DND-41 (cell line): ENCODE measurements at regions not wholly inside any gene's neighbourhood (a gene's known extent, or its start where the extent isn't known, plus 50 kb on each side); places are given as distances from the start of the nearest gene placed in this dataset.

Source experiments
- EZH2 ChIP-seq: IDR thresholded peaks from 3 replicates; pipeline ENCODE4 v1.6.1; 2012; ENCODE audit warnings: borderline replicate concordance, low read depth, mild to moderate bottlenecking, moderate library complexity, low read length, inconsistent platforms; ENCODE audit not compliant: severe bottlenecking
- TF ChIP-seq, protein P1 (sequence below): IDR thresholded peaks from 2 replicates; pipeline ENCODE4 v1.5.1; 2012; ENCODE audit warnings: borderline replicate concordance, low read length, moderate library complexity, mild to moderate bottlenecking; ENCODE audit not compliant: poor library complexity, severe bottlenecking; ENCODE audit errors: extremely low read depth

GRCh38 chr5:118247458-118247857 is 740.9 kb downstream of the DTWD2 start:
- TF ChIP-seq EZH2: no peak
- TF ChIP-seq, protein P1, sequence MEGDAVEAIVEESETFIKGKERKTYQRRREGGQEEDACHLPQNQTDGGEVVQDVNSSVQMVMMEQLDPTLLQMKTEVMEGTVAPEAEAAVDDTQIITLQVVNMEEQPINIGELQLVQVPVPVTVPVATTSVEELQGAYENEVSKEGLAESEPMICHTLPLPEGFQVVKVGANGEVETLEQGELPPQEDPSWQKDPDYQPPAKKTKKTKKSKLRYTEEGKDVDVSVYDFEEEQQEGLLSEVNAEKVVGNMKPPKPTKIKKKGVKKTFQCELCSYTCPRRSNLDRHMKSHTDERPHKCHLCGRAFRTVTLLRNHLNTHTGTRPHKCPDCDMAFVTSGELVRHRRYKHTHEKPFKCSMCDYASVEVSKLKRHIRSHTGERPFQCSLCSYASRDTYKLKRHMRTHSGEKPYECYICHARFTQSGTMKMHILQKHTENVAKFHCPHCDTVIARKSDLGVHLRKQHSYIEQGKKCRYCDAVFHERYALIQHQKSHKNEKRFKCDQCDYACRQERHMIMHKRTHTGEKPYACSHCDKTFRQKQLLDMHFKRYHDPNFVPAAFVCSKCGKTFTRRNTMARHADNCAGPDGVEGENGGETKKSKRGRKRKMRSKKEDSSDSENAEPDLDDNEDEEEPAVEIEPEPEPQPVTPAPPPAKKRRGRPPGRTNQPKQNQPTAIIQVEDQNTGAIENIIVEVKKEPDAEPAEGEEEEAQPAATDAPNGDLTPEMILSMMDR: no peak
